Uterus (tissue), 3 donors: ENCODE measurements at regions not wholly inside any gene's neighbourhood (a gene's known extent, or its start where the extent isn't known, plus 50 kb on each side); places are given as distances from the start of the nearest gene placed in this dataset.

Experiments used
- DNase-seq, 2 donors: peaks; one replicate each; pipeline ENCODE4 v3.0.0-alpha.2; 2019 to 2020
- H3K27ac ChIP-seq, 2 donors: fragments of 200-600 bp; sonication (generic); 1 replicate in 1 of 2; 2 replicates in 1 of 2; pipeline ENCODE4 v1.5.1; 2016 to 2018
- H3K27me3 ChIP-seq, 2 donors: fragments of 200-600 bp; sonication (generic); one replicate each; pipeline ENCODE4 v1.5.1; 2018 to 2019; ENCODE audit warnings: control low read depth in 1 of 2
- H3K36me3 ChIP-seq, 2 donors: fragments of 200-600 bp; sonication (generic); one replicate each; pipeline ENCODE4 v1.5.1; 2019; ENCODE audit warnings: control low read depth in 1 of 2
- H3K4me1 ChIP-seq, 2 donors: fragments of 200-600 bp; sonication (generic); one replicate each; pipeline ENCODE4 v1.5.1; 2018 to 2019; ENCODE audit warnings: control low read depth in 1 of 2
- H3K4me3 ChIP-seq, 2 donors: fragments of 200-600 bp; sonication (generic); 1 replicate in 1 of 2; 2 replicates in 1 of 2; pipeline ENCODE4 v1.5.1; 2018 to 2019; ENCODE audit warnings: mild to moderate bottlenecking in 1 of 2
- H3K9me3 ChIP-seq, 2 donors: fragments of 200-600 bp; sonication (generic); one replicate each; pipeline ENCODE4 v1.5.1; 2019; ENCODE audit warnings: control low read depth in 1 of 2
- POLR2A ChIP-seq, 2 donors: fragments of 450-650 bp; IDR thresholded peaks; one replicate each; pipeline ENCODE4 v1.6.1; 2016; ENCODE audit warnings: antibody characterized with exemption in 2 of 2, mild to moderate bottlenecking in 1 of 2, moderate library complexity in 1 of 2
- intact Hi-C: fragments of 100-400 bp; cut with DNase I; formaldehyde crosslinking; loops from one replicate; pipeline ENCODE4 v1.15.1; 2023; ENCODE audit warnings: low total_unique reads
- TF ChIP-seq, protein P1 (sequence below), 4 experiments: fragments of 200-600 bp in 2 of 4; fragments of 450-650 bp in 2 of 4; sonication (generic) in 2 of 4; IDR thresholded peaks; one replicate each; pipeline ENCODE4 v1.5.1; 2016 to 2019; ENCODE audit warnings: antibody characterized with exemption in 4 of 4, mild to moderate bottlenecking in 2 of 4, moderate library complexity in 1 of 4
- donor health status: DM: yes; HTN: yes; CAD: no.

DNA sequence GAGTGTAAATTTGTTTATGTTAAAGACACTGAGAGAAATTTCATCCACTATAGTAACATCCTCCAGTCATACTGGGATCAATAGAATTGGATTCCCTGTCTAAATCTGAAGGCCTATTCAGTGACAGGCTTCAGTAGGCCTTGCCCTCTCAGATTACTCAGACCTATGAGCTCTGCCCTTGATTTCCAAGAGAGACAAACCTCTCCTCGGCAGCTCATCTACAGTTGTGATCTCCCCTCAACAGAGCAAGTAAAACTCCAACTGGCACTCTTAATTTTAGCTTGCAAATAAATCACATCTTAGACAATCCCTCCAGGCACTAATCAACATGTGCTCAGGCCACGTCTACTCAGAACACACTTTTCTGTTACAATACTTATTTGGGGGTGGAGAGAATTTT, 1191.4 kb upstream of the PHF14 start:
- intact Hi-C loops, result no loop called here

DNA sequence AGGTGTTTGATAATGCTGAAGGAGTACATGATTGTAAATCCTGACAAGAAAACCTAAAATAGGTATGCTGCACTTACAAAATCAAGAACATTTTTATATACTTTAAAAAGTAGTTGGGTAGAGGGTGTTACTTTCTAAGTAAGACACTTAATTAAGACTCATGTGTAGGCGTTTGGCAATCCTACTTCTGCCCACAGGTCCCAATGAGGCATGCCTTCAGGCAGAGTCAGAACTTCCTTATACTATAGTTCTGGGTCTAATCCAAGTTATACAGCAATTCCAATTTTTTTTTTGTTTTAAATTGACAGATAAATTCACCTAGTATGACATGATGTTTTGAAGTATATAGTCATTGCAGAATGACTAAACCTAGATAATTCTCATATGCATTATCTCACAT, 1188.5 kb upstream of the PHF14 start:
- Histone ChIP-seq H3K27ac (no peak overlapping the region), H3K4me1 (no peaks in the 10 kb centered on the region), H3K4me3 (no peak overlapping the region), H3K9me3 (no peaks in the 10 kb centered on the region), H3K36me3 (no peaks in the 10 kb centered on the region), H3K27me3 (no peaks in the 10 kb centered on the region)
- no peak for DNase-seq
- intact Hi-C loops, result no loop called here
- TF ChIP-seq, protein P1, sequence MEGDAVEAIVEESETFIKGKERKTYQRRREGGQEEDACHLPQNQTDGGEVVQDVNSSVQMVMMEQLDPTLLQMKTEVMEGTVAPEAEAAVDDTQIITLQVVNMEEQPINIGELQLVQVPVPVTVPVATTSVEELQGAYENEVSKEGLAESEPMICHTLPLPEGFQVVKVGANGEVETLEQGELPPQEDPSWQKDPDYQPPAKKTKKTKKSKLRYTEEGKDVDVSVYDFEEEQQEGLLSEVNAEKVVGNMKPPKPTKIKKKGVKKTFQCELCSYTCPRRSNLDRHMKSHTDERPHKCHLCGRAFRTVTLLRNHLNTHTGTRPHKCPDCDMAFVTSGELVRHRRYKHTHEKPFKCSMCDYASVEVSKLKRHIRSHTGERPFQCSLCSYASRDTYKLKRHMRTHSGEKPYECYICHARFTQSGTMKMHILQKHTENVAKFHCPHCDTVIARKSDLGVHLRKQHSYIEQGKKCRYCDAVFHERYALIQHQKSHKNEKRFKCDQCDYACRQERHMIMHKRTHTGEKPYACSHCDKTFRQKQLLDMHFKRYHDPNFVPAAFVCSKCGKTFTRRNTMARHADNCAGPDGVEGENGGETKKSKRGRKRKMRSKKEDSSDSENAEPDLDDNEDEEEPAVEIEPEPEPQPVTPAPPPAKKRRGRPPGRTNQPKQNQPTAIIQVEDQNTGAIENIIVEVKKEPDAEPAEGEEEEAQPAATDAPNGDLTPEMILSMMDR (IDR thresholded peaks at IDR 0.05), result no peak
- no peak for TF ChIP-seq POLR2A (IDR thresholded peaks at IDR 0.05)

More for the DNA sequence above, 1191.4 kb upstream of the PHF14 start:
- Histone ChIP-seq H3K36me3 (no peaks in the 10 kb centered on the region), H3K27me3 (no peaks in the 10 kb centered on the region), H3K4me3 (no peak overlapping the region), H3K4me1 (no peaks in the 10 kb centered on the region), H3K9me3 (no peaks in the 10 kb centered on the region), H3K27ac (no peak overlapping the region)
- DNase-seq, result no peak
- TF ChIP-seq, protein P1 (IDR thresholded peaks at IDR 0.05), result no peak
- TF ChIP-seq POLR2A (IDR thresholded peaks at IDR 0.05), result no peak

DNA sequence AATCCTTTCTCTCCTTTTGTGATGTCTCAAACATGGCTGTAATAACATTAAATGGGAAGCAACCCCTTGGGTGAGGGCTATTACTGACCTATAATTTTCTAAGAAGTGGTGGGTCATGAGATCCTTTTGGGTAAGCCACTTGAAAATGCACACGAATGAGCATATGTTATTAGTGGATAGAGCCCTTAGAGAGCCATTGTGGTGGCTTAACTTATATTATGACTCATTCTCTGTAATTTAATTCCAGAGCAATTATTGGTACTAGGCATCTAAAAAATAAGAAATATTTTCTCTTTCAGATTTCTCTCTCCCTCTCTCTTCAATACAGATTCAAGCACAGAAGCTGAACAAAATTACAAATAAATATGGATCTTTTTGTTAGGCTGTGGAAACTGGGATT, 1177.4 kb upstream of the PHF14 start:
- no peaks in the 10 kb centered on the region for H3K27me3 ChIP-seq
- intact Hi-C loops, result no loop called here
- H3K4me3 ChIP-seq, result no peak overlapping the region
- DNase-seq, result no peak
- no peaks in the 10 kb centered on the region for H3K4me1 ChIP-seq
- H3K9me3 ChIP-seq, result no peaks in the 10 kb centered on the region
- TF ChIP-seq POLR2A (IDR thresholded peaks at IDR 0.05), result no peak
- TF ChIP-seq, protein P1 (IDR thresholded peaks at IDR 0.05), result no peak
- no peak overlapping the region for H3K27ac ChIP-seq
- no peaks in the 10 kb centered on the region for H3K36me3 ChIP-seq

DNA sequence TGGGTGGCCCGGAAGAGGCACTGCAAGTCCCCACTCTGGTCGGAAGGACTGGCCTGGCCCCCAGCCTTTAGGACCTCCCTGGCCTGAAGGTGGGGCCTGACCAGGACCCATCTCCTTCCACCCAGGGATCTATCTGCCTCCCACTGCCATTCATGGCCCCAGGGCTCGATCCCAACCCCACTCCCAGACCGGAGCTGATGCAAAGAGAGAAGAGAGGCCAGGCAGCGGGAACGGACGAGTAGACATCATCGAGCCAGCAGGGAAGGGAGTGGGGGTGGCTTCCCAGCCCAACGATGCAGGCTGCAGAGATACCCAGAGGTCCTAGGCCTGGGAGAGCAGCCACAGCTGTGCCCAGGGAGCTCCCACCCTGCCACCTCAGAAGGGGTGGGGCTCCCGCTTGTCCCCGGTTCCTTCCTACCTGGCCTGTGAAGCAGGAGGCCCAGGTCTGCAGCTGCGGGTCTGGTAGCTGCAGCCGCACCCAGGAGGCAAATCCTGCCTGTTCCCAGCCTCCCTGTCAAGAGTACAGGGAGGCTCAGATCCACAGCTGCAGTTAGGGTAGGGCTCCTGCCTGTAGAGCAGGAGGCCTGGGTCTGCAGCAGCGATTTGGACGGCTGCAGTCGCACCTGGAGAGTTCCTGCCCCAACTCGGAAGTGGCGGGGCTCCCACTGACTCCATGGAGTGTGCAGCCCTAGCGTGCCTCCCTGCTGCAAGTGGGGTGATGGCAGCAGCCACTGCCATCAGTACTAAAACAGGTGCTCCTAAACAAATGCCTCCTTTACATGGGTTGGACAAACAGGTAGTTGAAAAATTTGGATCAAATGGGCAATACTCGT, 1151.0 kb upstream of the PHF14 start:
- H3K4me1 ChIP-seq, result no peaks in the 10 kb centered on the region
- H3K36me3 ChIP-seq, result no peaks in the 10 kb centered on the region
- intact Hi-C loops, result no loop called here
- no peaks in the 10 kb centered on the region for H3K27me3 ChIP-seq
- no peak overlapping the region for H3K4me3 ChIP-seq
- DNase-seq, result no peak
- TF ChIP-seq POLR2A (IDR thresholded peaks at IDR 0.05), result no peak
- TF ChIP-seq, protein P1 (IDR thresholded peaks at IDR 0.05), result no peak
- no peak overlapping the region for H3K27ac ChIP-seq
- no peaks in the 10 kb centered on the region for H3K9me3 ChIP-seq

DNA sequence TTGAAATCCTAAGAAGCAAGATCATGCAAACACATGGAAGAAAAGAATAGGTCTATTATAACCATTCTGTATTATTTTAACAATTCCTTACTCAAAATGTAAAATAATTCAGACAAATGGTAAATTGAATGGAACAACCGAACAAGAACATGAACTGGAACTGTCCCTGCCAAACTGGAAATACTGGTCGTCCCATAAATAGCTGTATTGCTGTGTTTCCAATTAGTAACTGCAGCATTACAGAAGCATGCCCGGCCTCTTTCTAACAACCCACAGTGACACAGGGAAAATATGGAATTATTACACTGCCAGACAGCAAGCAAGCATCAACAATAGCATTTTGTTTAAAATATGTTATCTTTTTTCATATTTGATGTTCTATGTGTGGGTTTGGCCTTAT, 1138.5 kb upstream of the PHF14 start:
- H3K4me3 ChIP-seq, result no peak overlapping the region
- H3K9me3 ChIP-seq, result no peaks in the 10 kb centered on the region
- H3K27ac ChIP-seq, result no peak overlapping the region
- H3K27me3 ChIP-seq, result no peaks in the 10 kb centered on the region
- no peak for TF ChIP-seq POLR2A (IDR thresholded peaks at IDR 0.05)
- TF ChIP-seq, protein P1 (IDR thresholded peaks at IDR 0.05), result no peak
- DNase-seq, result no peak
- H3K36me3 ChIP-seq, result no peaks in the 10 kb centered on the region
- intact Hi-C loops, result no loop called here
- no peaks in the 10 kb centered on the region for H3K4me1 ChIP-seq
